GM21528 (cell line): ENCODE measurements at regions not wholly inside any gene's neighbourhood (a gene's known extent, or its start where the extent isn't known, plus 50 kb on each side); places are given as distances from the start of the nearest gene placed in this dataset.
"Not testable (repeated sequence)": the region's sequence is repeated elsewhere in the genome, so short reads cannot be mapped to it uniquely, and the experiment has no call there.

ENCODE experiments used
- ATAC-seq: cut with Tn5 transposase; IDR thresholded peaks from one replicate; pipeline ENCODE4 v1.9.1; 2021; ENCODE audit warnings: mild to moderate bottlenecking, moderate library complexity; ENCODE audit not compliant: unreplicated experiment, low FRiP score

DNA sequence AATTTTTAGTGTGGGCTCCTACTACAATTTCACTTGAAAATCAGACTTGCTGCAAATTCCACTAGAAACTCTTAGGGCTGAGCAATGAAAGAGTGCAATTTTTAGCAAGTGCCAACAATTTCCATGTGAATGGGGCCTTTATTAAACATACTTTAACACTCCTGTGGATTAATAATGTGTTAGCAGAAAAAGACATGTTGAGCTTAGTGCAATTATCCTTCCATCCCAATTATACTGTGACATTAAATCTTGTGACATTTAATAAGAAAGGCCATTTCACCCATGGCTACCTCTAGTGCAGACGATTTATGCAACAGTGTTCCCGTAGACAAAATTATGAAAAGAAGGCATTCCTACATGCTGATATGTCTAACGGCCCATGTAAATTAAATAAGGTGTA, 639.7 kb downstream of the STK39 start:
- no peak for ATAC-seq

DNA sequence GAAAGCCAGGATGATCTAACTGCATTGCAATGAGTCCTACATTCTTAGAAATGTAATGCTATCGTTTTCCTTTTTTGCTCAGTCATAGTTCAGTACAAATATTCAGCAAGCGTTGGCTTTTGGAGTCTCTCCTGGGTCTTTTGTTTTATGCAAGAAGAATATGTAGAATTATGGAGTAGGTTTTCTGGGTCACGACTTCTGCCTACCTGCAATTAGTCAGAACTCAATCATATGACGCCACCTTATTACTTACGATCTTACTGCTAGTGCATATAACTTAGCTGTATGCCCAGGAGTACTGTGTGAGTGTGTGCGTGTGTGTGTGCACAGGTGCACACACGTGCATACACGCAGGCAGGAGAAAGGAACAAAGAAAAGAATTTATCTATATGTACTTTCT, 640.2 kb downstream of the STK39 start:
- ATAC-seq = no peak

DNA sequence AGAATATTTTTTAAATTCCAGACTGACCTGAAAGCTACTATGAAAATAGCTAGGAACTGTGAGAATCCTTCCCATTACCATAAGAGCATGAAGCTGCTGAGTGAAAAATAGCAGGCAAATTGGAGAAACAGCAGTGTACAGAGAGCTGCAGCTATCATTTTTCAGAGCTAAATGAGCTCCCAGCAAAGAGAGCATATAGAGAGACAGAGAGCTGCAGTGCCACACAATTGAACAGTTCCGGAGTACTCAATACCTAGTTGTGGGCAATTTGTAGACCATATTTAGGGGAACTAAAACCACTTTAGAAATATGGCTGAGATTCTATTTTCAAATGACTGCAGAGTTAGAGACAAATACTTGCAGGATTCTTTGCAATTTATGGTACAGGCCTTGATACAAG, 645.3 kb downstream of the STK39 start:
- ATAC-seq = no peak

DNA sequence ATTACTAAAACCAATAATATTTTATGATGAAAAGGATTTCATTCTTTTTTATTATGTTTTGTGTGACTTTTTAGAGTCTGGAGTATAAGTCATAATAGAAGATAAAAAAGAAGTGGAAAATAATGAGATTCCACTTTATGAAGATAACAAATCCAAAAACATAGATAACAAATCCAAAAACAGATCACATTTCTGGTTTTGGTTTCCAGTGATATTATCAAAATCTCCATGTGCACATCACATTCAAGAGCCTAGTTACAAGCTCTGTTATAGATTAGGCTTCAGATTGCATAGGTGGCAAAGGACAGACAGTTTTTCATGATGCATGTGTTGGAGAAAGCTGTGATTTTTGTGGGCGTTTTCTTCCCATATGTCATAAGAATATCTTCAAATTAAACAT, 648.2 kb downstream of the STK39 start:
- ATAC-seq = no peak

DNA sequence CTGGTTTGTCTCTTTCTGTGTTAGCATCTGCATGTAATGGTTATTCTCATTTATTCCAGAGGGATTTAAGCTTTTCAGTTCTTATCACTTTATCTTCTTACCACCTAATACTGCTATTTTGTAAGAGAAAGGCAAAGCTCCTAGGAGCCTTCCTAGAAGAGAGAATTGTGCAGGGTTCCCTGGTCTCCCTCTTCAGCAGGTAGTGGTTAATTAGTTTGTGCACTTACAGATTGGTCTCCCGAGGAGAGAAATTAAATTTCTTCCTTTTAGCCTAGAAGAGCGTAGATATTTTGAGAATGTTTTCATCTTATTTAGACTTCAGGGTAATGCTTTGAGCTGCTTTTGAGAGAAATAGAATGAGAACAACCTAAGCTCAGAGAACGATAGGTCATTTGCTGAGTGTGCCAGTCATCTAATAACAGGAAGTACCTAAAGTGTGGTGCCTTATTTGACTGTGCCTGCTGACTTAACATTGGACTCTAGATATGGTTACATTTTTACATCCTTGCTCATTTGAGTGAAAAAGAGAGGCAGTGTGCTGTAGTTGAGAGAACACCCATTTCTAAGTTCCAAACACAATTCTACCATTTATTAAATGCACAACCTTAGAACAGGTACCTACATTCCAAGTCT, 651.4 kb downstream of the STK39 start:
- ATAC-seq = no peak

DNA sequence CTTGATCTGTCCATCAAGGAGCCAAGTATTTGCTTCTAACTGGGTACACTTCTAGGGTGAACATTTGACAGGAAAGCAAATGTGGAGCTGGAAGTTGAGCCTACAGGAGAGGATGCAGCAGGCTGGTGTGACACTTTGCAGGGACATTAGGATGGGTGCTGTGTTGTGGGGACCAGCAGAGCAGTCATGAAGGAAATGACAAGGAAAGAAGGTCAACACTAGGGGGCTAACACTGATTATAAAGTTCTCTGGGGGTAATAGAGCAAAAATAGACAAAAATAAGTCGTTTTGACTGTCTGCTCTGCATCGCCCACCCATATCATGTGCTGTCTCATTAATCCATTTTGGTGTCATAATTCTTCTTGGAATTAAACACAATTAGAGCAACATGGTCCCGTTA, 652.4 kb downstream of the STK39 start:
- no peak for ATAC-seq

DNA sequence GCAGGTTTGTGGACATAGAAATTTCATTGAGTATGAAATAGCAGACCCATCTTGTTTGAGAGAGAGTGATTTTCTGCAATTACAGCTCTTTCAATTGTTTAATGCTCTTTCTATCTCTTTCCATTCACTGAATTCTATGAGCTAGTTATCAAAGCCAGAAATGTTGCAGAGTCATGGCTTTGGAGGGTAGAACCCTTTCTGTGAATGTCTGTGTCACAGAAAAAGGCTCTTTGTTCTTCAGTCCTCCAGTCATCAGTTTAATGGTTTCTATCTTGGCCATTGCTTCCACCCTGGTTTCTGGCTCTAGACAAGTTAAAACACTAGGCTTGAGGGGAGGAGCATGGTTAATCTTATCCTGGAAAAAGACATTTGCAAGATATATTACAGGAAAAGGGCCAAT, 655.0 kb downstream of the STK39 start:
- ATAC-seq = no peak

DNA sequence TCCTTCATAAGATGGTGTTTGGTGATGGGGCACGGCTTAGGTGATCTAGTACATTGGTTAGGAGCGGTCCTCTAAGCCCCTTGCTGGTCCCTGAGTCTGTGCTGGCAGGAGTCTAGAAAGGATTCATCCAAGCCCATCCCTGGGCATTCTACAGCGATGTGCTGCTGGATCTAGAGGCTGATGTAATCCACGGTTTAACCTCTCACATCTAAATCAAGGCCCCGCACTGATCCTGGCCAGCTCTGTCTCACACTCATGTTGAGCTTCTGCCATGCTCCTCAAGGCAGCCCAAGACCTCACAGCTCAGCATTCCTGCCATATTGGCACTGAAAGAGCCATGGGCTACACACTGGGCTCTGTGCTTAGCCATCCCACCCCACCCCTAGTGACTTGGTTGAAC, 664.8 kb downstream of the STK39 start:
- no peak for ATAC-seq

DNA sequence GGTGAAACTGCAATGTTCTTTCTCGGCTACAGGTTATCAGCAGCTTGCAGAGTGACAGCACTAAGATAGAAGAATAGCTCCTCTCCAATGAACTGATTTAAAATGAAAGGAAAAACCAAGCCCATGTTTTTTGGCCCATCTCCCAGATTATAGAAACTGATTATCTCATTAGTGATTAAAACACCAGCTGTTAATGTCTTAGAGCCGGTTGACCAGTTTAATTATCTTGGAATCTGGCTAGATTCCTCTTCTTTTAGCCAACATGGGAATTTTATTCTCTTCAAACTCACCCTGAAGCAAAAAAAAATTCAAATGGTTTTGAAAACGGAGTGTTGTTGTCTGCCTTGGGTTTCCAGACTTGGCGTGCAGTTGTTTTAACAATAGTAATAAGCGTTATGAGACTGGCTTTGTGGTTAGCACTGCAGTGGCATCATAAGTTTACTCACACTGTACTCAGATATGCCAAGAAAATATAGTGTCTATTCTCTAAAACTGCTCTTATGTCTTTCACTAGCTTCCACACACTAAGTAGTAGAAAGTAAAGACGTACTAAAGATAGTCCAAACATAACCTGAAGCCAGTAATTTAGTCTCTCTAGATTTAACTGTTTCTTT, 665.3 kb downstream of the STK39 start:
- no peak for ATAC-seq

DNA sequence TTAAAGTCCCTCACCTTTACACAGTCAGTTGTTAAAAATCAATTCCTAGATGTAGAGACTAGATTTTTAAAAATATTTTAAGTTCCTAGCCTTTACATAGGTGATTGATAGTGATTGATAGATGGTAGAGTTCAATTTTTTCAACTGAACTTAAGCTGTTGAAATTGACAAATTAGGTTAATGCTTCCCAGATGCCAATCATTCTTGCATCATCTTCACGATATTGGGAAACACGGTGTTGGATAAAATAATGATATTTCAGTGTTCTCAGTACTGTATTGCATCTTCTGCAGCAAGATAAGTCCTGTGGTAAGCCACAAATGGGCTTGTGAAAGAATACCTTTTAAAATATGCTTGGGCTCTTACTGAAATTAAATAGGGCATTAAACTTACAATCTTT, 667.6 kb downstream of the STK39 start:
- ATAC-seq = no peak

DNA sequence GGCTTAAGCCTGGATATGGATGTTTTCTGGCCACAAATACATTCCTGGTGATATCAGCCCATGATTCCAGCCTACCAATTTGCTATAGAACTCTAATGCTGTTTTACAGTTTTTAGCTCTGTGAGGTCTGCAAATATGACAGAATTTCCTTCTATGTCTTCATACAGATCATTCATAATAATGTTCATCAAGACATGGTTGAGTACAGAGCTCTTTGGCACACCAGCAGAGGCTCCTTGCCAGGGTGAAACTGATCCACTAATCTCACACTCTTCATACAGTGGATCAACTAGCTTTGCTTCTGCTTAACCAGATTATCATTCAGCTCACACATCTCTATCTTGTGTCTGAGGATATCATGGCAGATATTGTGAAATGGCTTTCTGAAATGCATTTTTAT, 672.1 kb downstream of the STK39 start:
- no peak for ATAC-seq

DNA sequence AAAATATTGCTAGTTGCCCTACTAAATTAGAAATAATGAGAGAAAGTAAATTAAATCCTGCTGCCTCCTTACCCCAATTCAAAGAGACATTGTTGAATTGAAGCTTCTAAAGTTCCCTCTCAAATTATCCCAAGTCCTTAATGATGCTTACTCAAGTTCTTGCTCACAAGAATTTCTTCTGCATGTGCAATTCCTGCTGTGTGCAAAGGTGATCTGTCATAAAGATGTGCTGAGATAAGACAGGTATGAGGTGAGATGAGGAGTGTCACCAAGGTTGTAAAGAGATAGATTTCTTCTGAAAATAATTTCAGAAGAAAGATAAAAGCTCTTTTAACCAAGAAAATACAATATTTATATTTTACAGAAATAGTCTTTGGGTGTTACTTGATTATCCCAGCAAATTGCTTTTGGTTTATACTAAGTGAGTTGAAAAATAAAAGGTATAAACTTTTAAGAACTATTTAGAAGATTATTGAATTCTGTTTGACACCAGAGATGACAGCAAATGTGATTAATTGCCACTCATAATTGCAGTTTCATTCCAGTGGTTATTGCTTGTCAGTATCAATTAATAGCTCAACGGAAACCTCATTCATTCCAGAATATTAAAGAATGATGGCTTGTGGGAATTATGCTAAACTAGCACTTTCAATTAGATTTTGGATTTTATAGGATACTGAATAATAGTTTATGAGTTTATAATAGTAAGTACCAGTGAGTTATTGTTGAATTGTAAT, 674.3 kb downstream of the STK39 start:
- ATAC-seq = no peak

DNA sequence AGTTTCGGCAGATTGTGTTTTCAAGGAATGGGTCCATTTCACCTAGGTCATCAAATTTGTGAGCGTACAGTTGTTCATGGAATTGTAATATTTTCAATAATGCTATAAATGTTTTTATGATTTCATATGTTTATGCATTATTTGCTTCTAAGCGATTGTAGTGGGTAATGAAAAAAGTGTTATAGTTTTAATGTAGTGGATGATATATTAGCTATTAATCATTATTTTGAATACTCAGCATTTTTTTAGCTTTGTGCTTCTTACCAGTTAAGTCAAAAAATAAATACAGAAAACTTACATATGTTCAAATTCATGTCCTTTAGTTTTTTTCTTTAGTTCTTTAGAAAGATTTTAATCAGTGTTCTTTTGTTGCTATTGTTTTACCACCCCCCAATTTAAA, 677.0 kb downstream of the STK39 start:
- ATAC-seq = no peak

DNA sequence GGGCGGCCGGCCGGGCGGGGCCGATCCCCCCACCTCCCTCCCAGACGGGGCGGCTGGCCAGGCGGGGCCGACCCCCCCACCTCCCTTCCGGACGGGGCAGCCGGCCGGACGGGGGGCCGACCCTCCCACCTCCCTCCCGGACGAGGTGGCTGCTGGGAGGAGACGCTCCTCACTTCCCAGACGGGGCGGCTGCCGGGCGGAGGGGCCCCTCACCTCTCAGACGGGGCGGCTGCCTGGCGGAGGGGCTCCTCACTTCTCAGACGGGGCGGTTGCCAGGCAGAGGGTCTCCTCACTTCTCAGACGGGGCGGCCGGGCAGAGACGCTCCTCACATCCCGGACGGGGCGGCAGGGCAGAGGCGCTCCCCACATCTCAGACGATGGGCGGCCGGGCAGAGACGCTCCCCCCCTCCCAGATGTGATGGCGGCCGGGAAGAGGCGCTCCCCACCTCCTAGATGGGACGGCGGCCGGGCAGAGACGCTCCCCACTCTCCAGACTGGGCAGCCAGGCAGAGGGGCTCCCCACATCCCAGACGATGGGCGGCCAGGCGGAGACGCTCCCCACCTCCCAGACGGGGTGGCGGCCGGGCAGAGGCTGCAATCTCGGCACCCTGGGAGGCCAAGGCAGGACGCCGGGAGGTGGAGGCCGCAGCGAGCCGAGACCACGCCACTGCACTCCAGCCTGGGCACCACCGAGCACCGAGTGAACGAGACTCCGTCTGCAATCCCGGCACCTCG, 675.8 kb downstream of the XIRP2 start:
- not testable (repeated sequence) for ATAC-seq

DNA sequence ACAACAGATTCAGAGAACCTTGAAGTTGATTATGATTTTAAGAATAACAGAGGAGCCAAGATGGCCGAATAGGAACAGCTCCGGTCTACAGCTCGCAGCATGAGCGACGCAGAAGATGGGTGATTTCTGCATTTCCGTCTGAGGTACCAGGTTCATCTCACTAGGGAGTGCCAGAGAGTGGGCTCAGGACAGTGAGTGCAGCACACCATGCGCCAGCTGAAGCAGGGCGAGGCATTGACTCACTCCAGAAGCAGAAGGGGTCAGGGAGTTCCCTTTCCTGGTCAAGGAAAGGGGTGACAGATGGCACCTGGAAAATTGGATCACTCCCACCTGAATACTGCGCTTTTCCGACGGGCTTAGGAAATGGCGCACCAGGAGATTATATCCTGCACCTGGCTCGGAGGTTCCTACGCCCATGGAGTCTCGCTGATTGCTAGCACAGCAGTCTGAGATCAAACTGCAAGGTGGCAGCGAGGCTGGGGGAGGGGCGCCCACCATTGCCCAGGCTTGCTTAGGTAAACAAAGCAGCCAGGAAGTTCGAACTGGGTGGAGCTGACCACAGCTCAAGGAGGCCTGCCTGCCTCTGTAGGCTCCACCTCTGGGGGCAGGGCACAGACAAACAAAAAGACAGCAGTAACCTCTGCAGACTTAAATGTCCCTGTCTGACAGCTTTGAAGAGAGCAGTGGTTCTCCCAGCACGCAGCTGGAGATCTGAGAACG, 670.2 kb downstream of the XIRP2 start:
- not testable (repeated sequence) for ATAC-seq

DNA sequence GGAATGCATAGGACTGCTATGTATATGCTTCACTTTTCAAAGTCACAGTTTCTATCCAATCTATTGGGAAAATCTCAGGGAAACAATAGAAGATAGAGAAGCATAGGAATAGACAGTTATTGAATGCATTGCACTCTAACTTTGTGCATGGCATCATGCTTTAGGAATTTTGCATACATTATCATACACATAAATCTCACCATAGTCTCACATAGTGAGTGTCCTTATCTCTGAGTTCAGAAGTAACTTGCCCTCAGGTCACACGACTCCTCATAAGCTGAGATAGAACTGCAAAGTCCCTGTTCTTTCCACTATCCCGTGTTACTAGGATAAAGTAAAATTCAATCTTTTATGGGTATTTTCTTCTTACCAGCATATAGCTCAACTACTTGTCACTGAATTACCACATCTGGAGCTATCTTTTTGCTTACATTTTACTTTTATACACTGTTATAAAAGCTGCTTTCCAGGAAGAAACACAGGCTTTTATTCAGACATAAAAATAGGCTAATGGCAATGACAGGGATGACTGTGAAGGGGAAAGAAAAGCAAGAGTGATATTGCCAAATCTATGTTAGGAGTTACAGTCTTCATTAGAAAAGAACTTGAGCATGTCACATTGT, 666.9 kb downstream of the XIRP2 start:
- ATAC-seq = no peak

DNA sequence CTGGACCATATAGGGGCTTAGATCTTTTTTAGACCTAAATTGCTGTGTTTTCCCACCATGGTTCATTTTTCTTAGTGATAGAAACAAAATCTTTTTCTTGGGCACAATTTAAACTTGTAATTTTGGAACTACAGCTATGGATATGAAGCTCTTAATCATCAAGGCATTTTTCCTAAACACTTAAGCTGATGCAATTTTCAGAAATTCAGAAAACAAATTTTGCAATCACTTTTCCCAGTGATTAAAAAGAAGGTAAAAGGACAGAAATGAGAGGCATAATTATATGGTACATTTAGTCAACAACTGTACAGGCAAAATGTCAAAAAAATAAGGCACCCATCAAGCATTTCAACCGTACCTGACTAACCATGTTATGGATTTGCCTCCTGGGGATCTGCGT, 665.4 kb downstream of the XIRP2 start:
- ATAC-seq = no peak

DNA sequence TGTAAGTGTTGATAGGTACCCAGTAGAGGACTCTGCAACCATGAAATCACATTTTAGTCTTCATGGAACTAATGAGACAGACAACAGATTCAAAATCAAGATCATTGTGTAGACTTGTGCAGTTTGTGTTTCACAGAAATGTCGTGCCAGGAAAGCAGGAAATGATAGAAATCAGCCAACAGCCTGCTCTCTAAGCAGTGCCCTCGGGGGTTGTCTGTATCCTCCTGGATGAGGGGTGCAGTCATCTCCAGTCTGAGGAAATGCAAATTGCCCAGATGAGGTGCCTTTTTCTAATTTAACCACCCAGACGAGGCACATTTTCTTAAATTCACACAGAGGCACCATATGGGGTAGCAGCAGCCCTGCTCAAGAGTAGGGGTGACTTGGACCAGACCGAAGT, 663.1 kb downstream of the XIRP2 start:
- ATAC-seq = no peak

DNA sequence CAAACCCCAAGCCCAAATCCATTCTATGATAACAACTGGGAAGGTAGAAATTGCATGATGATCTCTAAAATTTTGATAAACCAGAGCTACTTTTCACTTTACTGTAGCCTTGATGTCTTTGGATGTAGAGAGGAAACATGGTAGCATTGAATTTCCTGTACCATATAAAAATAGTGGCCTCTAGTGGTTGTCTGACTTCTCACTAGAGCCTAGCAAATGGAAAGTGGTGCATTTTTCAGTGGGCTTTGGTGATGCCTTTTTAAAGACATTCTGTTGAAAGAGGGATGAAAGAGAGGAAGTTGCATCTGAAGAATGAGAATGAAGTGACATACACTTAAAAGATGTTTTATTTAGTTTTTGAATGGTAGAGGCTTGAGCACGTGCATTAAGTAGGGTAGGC, 662.2 kb downstream of the XIRP2 start:
- ATAC-seq = peak; percentile 58

DNA sequence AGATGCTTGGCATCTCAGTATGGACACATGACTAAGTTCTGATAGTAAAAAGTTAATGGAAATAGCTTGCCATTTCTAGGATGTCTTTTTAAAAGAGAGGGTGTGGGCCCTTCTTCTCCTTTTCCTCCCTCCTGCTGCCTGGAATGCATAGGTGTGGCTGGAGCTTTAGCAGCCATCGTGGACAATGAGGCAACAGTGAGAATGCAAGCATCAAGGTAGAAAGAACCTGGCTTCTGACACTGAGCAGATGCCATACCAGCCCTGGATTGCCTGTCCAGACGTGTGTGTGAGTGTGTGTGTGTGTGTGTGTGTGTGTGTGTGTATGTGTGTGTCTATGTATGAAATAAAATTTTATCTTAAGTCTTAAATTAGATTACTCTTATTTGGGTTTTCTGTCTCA, 660.1 kb downstream of the XIRP2 start:
- no peak for ATAC-seq
